Middle frontal gyrus (tissue), 1 donor: ENCODE measurements at regions not wholly inside any gene's neighbourhood (a gene's known extent, or its start where the extent isn't known, plus 50 kb on each side); places are given as distances from the start of the nearest gene placed in this dataset.

ENCODE experiments used
- DNase-seq: peaks from one replicate; pipeline ENCODE4 v3.0.0-alpha.2; 2015; ENCODE audit warnings: low spot score; ENCODE audit errors: extremely low spot score

DNA sequence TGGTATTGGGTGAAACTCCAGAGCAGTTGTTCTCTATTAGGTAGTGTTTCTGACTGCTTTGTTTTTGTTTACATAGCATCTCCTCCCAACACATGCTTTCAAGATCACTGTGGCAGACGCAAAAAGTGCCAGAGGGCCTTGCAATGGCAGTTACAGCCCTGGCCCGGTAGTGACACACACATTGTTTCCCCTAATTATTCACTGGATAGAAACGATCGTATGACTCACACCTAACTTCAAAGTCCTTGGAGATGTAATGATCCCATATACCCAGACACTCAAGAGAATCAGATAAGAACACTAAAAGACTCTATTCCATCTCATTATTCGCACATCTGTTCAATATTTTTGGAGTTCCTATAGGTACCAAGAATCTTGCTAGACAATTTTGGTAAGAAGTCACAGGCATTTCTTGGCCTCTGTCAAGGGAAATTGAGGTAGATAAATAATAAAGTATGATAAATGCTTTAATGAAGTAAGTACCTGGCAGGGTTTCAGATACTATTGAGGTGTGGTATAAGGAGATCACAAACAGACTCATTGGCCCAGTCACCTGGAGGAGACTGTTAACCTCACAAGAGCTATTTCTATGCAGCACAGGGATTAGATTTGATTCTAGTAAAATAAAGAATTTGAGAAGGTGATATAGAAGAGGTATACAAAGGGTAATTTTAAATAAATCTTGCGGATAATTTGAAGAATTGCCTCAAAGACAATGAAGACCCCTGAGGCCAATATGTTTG lies 485.3 kb downstream of the SLITRK6 start:
- no peak for DNase-seq

DNA sequence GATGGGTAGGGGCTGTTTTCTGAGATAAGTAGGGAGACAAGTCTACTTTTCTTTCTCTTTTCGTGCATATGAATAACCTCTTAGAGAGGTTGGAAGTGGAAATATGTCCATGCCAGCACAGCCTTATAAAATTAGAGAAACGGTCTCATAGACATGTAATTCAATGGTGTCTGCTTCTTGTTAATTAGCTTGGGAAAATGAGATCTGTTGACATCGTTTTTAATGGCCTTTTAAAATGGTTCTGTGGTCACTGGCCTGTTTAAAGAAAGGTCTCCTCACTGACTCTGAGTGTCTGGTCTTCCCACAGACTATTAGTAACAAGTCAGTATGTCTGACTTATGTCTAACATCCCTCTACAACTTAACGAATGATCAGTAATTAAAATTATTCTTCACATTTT lies 487.1 kb downstream of the SLITRK6 start:
- DNase-seq = no peak

DNA sequence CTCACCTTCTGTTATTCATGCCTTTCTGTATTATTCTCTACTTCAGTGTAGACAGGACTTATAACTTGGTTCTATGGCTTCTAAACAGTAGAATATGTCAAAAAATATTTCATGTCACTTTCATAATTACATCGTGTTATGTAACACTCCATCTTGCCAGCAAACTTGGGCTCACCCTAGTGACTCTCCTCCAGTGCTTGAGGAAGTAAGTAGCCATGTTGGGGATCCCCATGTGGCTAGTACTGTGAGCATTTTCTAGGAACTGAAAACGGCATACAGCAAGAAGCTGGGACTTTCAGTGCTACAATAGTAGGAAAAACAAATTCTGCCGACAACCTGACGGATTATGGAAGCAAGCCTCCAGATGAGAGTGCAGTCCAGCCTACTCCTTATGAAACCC lies 495.6 kb downstream of the SLITRK6 start:
- DNase-seq = no peak

DNA sequence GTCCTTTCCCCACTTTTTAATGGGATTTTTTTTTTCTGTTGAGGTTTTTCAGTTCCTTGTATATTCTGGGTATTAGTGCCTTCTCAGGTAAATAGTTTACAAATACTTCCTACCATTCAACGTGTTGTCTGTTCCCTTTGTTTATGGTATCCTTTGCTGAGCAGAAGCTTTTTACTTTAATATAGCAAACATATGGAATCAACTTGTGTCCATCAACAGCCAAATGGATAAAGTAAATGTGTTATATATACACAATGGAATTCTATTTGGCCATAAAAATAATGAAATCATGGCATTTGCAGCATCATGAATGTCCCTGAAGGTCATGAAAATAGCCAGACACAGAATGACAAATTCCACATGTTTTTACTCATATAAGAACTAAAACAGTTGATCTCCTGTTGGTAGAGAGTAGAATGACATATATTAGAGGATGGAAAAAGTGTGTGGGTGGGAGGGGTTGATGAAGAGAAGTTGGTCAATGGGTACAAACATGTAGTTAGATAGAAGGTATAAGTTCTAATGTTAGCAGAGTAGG lies 500.8 kb downstream of the SLITRK6 start:
- DNase-seq = no peak

DNA sequence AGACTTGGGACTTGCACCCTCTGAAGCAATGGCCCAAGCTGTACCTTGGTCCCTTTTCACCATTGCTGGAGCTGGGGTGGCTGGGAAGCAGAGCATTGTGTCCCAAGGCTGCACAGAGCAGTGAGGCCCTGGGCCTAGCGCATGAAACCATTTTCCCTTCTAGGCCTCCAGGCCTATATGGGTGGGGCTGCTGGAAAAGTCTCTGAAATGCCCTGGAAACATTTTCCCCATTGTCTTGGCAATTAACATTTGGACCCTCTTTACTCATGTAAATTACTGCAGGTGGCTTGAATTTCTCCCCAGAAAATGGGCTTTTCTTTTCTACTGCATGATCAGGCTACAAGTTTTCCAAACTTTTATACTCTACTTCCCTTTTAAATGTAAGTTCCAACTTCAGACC lies 510.5 kb downstream of the SLITRK6 start:
- no peak for DNase-seq

DNA sequence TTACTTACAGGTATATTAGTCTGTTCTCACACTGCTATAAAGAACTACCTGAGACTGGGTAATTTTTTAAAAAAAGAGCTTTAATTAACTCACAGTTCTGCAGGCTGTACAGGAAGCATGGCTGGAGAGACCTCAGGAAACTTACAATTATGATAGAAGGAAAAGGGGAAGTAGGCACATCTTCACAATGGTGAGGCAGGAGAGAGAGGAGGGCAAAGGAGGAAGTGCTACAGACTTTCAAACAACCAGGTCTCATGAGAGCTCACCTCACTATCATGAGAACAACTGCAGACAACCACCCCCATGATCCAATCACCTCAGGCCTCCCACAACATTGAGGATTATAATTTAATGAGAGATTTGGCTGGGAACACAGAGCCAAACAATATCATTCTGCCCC lies 511.7 kb downstream of the SLITRK6 start:
- DNase-seq = no peak

DNA sequence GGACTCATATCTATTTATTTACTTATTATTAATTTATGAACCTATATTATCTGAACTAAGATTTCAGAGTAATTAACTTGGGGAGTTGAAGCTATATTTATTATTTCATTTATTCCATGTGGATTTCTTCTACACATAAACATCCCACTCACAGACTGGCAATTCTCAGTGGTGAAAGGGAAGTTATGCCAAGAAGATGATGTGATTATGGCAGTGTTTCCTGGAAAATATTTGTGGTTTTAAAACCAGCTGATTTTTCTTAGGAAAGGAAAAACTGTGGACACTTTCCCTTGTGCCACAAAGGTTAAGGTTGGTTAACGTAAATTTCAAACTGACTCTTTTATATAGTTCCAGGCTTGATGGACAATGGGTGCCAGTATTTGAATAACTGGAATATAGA lies 513.1 kb downstream of the SLITRK6 start:
- no peak for DNase-seq

DNA sequence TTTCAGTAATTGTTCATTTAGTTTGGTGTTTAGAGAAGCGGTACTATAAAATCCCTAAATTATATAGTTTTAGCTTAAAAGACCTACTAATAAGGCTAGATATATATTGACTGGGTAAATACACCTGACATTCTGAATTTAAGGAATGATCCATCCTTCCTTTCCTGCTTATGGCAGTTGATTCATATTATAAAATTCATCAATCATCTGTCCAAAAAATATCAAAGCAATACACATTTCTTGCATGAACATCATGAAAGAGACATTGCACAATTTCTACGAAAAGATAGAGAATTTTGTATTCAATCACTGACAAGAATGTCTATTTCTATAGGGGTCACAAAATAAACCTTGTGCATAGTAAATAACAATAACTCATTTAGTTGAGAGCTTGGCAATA lies 514.9 kb downstream of the SLITRK6 start:
- DNase-seq = no peak

DNA sequence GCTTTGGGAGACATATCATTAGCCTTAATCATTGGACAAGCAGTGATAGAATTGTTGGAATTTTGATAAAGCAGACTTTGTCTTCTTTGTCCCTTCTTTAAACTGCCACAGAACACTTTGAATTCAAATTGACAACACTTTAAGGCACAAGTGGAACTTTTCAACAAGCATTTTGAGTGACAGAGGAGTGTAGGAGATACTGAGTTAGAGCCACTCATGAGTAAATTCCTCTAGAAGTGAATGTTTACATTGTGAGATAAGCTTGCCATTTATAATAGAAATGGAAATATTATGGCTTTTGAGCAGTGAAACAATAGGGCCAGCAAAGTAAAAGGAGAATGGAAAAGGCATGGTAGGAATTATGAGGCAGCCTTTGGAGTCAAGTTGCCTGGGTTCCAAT lies 515.8 kb downstream of the SLITRK6 start:
- DNase-seq = no peak

DNA sequence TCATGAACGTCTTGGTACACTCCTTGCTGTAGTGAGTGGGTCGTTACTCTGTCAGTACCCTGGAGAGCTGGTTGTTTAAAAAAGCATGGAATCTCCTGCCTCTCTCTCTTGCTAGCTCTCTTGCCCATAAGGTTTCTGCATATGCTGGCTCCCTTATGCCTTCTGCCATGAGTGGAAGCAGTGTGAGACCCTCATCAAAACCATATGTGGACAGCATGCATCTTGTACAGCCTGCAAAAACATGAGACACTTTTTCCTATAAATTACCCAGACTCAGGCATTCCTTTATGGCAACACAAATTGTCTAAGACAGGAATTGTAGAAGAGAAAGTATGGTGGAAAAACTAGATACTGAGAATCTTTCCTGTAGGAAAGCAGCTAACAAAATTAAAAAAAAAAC lies 516.3 kb downstream of the SLITRK6 start:
- no peak for DNase-seq

DNA sequence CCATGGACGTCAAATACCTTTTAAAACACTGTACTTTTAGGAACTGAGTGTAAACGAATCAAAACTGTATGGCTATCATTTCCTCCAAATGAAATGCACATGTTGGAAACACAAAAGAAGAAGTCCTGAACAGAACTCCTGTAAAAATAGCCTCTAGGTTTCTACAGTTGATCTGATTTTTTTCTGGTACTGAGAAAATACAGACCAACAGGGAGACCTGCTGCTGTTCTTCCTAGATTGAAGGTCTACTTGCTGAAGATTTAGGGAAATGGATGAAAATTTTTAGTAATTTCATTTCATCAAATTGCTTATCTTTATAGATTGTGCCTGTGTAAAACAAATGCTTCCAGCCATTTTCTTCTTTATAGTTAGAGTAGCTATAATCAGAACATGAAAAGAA lies 520.4 kb downstream of the SLITRK6 start:
- no peak for DNase-seq

DNA sequence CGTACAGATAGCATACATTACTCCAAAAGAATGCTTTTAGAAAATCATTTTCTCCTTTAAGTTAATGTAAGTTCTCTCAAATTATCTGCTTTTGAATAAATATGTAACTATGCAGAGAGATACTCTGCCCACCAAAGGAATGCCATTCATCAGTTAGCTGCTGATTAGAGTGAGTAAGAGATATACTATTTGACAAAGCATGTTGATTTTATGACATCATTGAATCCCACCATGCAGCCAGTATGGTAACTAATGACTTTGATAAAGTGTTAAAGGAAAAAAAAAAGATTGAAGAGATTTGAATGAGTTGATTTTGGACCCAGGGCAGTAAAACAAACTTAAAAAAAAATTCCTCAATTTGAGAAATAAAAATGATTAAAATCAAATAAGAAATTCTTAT lies 521.5 kb downstream of the SLITRK6 start:
- DNase-seq = no peak

DNA sequence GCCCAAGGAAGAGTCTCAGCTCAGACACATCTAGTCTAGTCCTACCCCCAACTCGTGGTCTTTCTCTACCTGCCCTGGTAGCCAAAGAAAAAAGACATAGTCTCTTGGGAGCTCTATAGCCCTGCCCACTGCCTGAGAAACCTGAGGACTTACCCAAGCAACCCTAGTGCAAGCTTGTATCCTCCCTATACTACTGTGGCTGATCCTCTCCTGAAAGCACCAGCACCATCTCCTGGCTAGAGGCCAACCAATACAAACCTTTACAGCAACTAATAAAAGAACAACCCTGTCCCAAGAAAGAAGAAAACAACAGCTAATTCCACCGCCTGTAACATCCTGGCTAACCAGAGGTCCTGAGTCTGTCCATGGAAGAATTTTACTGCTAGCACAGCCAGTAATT lies 532.4 kb downstream of the SLITRK6 start:
- no peak for DNase-seq

DNA sequence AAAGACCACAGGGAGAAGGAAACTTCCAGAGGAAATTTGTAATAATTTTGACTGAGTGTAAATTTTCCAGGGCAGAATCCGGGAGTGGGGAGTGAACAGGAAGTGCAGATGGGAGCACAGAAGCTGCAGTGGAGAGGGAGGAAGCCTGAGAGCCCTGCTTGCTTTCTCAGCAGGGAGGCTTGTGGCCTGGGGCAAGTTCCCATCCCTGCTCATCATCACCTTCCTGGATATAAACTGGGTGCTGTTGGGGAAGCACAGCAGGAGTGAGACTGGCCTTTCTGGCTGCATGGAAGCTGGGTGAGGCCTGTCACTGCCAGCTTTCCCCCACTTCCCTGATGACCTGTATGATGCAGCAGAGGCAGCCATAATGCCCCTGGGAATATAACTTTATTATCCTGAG lies 532.9 kb downstream of the SLITRK6 start:
- no peak for DNase-seq

DNA sequence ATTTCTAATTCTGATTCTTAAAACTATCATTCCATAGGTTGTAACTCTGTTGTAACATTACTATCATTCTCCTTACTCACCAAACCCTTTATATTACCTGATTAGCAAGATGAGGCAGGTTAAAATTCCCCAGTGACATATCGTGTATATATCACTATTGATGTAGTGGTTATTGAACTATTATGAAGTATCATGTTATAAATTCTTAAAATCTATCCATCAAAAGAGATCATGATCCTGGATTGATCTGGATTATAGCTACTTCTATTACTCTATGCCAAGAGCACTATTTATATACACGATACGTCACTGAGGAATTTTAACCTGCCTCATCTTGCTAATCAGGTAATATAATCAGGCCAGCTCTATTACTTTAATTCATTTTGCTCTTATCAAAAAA lies 533.9 kb downstream of the SLITRK6 start:
- DNase-seq = no peak

DNA sequence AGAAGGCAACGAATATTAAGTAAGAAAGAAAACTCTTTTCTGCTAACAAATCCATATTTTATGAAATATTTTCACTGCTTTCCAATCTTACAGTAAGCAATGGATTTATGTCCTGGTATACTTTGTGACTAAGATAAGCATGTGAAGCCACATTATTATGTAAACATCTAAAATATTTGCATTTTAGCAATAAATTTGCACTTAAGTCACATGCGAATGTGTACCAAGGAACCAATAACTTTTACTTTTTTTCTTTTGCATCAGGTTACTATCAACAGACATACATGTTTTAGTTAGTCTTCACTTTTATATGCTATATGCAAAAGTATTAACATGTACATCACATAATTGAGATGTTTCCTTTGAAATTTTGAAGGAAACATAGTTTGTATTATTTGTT lies 536.7 kb downstream of the SLITRK6 start:
- DNase-seq = no peak

DNA sequence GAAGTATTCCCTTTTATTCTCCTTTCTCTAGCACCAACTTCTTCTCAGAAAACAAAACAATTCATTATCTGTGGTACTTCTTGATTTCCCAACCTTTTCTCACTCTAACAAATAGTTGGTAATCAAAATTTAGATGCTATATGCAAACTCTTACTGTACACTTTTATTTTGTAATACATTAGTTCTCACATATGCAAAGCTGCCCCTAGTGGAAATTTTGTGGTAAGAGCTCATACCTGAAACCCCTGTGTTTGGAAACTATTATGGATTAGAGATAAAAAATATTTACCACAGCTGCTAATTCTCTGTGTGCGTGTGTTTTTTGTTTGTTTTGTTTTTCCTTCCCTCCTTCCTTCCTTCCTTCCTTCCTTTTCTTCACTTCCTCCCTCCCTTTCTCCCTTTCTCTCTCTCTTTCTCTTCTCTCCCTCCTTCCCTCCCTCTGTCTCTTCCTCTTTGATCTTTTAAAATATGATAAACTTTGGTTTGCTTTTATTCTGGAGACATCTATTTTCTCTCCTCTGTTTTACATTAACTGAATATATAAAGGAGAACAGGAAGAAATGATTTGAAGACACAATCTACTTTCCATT lies 537.4 kb downstream of the SLITRK6 start:
- no peak for DNase-seq

DNA sequence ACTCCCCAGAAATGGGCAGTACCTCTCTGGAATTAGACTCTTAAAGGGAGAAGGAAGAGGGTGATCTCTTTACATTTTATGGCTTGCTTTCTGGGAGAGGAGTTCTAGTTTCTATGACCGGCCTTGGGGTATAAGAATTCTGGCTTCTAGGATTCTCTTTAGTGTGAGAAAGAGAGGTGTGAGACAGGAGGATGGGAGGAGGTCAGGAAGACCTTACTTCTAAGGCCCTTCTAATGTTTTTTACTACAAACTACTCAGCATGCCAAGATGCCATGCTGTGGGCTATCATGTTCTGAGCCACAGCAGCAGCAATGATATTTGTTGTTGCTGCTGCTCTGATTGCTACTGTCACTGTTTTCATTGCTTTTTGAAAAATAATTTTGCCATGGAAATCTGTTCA lies 538.3 kb downstream of the SLITRK6 start:
- DNase-seq = no peak

DNA sequence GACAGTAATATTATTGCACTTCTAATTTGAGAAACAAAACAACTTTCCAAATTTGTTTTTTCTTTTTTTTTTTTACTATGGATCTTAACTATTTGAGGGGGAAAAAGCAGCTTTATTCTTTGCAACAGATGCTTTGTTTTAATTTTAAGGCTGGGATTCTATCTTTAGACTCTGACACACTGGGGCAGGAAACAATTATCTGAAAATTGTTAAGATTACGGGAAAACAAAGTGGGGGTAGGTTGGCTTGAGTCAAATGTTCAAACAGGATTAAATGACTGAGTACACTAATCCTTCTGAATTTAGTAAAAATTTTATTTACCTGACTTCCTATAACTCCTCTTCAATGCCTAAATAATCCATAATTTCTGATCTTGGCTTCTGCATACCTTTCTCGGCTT lies 543.2 kb downstream of the SLITRK6 start:
- no peak for DNase-seq

DNA sequence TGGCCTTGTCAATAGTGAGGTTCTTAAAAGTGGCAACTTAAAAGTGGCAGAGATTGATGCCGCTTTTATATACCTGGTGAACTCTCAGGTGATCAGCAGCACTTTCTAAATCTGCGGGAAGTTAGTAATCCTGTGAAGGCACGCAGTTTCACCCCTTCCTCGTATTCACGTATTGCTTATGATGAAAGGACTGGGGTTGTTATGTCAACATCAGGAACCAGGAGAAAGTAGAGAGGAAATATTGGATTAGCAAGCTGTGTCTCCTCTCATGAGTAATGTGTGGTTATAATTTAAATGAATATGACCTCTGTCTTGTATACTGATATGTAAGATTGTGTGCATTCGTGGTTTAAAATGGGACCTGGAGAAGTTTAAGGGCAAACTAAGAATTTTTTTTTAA lies 544.6 kb downstream of the SLITRK6 start:
- DNase-seq = no peak

DNA sequence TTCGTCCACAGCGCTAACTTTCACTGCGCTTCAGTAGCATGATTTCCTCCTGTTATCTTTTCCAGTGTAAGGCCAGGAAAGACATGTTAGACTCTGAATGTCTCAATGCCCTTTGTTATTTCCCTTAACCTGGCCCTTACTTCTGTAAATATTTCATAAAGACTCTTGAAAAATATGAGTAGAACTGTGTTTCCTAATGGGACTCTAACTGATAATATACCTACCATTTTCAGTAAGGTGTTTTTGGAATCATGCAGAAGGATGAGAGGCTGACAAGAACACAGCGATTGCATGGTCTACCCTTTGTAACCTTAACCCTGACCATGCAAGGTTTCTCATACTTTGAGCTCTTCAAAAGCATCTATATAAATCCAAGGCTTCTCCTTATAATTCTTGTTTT lies 550.1 kb downstream of the SLITRK6 start:
- DNase-seq = no peak

DNA sequence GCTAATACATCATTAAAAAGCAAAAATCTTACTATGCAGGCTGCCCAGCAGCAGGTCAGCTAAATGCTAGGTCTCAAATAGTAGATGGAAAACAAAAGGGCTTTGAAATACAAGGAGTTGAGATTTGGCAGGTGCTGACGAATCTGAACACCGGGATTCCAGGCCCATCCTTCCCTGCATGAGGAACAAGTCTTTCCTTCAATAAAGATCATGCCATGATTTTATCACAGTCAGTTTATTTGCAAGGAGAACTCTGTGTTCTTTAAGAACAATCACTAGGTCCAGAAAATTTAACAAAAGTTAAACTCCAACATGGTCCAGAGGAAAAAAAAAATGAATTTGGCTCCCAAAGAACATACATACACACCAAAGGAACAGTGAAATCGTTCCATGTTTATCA lies 551.4 kb downstream of the SLITRK6 start:
- no peak for DNase-seq

DNA sequence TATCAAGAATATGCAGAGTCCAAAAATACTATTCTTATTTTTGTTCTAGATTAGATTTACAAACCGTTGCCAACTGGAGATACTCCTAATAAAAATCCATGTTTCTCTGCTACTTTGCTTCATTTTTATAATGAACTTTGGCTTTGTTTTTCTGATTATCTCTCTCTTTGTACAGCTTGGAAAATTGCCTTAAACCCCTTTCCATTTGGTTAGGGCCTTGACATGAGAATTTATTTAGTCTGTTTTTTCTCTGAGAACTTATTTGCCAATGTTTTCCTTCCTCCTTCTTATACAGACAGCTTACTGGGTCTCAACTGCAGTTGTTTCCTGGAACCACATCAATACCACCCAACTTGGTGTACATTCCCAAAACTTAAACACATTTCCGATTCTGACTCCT lies 555.4 kb downstream of the SLITRK6 start:
- DNase-seq = no peak
